ENCODE measurements at regions not wholly inside any gene's neighbourhood (a gene's known extent, or its start where the extent isn't known, plus 50 kb on each side); places are given as distances from the start of the nearest gene placed in this dataset.

- TF ChIP-seq ASH2L (IDR thresholded peaks at IDR 0.05; ENCODE audit: low read length) (no peak), POLR2A (IDR thresholded peaks at IDR 0.05; ENCODE audit: control extremely low read depth in 1 of 2, low read depth in 2 of 2, low read length in 2 of 2) (no peak), RFX5 (IDR thresholded peaks at IDR 0.05; ENCODE audit: borderline replicate concordance, low read depth, low read length) (no peak), GTF2F1 (IDR thresholded peaks at IDR 0.05; ENCODE audit: borderline replicate concordance, low read depth, low read length) (no peak), HDAC6 (IDR thresholded peaks at IDR 0.05; ENCODE audit: low read depth, low read length) (no peak), CTCF (IDR thresholded peaks at IDR 0.05; ENCODE audit: control extremely low read depth in 1 of 3, insufficient read depth in 1 of 3, low read depth in 1 of 3, low read length in 3 of 3) (no peak), CREB1 (IDR thresholded peaks at IDR 0.05) (no peak), TAF1 (IDR thresholded peaks at IDR 0.05; ENCODE audit: low read depth, low read length) (no peak), CHD2 (IDR thresholded peaks at IDR 0.05; ENCODE audit: low read length) (no peak), CHD1 (IDR thresholded peaks at IDR 0.05; ENCODE audit: low read depth, low read length) (no peak), CEBPB (IDR thresholded peaks at IDR 0.05; ENCODE audit: low read depth, low read length) (no peak), EP300 (IDR thresholded peaks at IDR 0.05; ENCODE audit: borderline replicate concordance in 1 of 2, low read depth in 2 of 2, low read length in 2 of 2) (no peak)
These were observed 1217.5 kb downstream of the AACS start for GRCh38 chr12:126282691-126283090.
